ENCODE measurements at regions not wholly inside any gene's neighbourhood (a gene's known extent, or its start where the extent isn't known, plus 50 kb on each side); places are given as distances from the start of the nearest gene placed in this dataset.
"Not testable (repeated sequence)": the region's sequence is repeated elsewhere in the genome, so short reads cannot be mapped to it uniquely, and the experiment has no call there.

DNA sequence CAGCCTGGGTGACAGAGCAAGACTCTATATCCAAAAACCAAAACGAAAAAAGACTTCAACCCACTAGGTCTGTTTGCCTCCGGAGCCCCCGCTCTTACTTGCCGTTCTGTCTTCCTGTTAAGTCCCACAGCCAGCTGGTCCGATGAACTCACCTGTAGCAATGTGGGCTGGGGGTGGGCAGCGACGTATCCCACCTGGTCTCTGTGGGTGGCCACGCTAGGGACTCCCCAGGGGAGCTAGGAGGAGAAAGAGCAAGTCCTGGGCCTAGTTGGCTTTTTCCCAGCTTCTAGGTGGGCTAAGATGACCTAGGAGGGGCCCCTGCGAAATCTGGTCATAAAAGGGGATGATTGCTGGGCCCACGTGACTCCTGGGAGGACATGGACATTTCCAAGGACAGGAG is 166.0 kb upstream of the KCNG1 start:
- DNase-seq (ENCODE audit: low read depth in 2 of 2), result no peak

DNA sequence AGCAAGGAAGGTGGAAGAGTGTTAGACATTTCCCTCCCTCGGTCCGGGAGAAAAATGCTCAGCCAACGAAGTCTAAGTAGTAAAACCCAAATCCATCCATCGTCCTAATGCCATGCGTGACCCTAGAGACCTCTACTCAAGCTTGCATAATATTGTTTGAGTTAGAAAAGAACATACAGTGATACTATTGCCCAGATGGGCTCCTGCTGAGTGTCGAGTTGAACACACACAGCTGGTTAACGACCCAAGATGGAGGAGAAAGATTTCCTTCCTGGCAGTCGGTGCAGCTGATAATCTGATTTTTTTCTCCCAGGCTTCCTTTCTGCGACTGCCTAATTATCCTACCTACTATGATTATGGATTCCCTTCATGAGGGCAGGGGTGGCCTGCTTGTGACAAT is 164.4 kb upstream of the KCNG1 start:
- DNase-seq (ENCODE audit: low read depth in 2 of 2), result no peak

DNA sequence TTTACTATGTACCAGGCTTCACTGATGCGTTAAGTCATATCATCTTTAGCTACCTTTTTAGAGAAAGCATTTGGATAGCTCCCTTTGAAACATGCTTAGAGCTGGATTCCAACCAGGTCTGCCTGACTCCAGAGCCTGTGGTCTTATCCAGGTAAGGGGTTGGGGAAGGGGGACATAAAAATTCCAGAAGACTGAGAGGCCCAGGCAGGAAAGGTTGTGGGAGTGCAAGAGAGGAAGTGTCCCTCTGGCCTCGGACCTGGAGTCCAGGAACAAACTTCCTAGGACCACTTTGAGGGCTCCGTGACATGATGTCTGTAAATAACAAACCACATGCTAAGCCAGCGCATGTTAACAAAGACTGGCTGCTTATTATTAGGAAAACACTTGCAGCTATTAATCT is 163.0 kb upstream of the KCNG1 start:
- no peak for DNase-seq (ENCODE audit: low read depth in 2 of 2)

DNA sequence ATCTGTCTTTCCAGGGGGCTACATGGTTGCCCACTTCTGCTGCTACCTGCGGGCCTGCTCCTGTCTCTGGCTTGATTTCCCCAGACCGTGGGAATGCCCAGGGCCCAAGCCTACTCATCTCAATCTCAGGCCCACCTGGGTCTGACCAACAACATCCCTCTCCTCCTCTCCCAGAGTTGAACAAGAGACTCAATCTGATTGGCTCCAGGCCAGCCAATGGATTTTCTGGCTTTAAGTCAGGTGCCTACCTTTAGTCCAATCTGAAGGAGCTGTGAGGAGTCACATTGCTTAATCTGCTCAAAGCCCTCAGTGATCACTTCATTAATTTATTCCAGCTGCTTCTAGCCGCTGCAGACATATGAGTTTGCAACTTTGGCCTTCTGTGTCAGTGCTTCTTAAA is 162.4 kb upstream of the KCNG1 start:
- DNase-seq (ENCODE audit: low read depth in 2 of 2), result no peak

DNA sequence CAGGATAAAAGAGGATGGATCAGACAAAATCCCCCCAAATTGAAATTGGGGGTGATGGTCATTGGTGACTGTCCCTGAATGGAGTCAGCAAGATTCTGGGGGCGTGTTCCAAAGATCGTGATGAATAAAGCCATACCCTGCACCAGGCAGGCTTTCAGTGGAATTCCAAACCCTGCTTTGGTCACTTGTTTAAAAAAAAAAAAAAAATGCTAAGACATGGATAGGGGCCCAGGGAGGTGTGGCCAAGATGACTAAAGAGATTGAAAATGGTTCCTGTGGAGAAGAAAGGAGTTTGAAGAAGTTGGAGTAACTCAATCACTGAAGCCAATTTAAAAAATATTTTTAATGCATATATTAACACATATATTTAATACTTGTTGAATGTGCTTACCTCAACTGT is 161.4 kb upstream of the KCNG1 start:
- DNase-seq (ENCODE audit: low read depth in 2 of 2), result no peak

DNA sequence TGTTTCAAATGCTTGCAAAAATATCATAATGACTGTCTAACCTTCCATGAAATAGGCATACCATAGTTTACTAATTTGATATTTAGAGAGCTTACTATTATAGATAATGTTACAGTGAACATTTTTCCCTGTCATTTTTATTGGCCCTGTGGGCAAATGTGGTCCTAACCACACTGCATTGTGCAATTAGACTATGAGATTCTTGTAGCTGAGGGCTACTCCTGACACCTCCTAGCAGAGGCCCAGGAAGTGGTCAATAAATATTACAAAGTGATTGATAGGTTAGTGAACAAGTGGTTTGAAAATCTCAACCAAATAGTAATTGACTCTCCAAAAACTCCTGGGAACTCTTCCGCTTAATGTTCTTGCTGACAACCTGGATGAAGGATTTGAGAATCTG is 160.5 kb upstream of the KCNG1 start:
- DNase-seq (ENCODE audit: low read depth in 2 of 2), result no peak

DNA sequence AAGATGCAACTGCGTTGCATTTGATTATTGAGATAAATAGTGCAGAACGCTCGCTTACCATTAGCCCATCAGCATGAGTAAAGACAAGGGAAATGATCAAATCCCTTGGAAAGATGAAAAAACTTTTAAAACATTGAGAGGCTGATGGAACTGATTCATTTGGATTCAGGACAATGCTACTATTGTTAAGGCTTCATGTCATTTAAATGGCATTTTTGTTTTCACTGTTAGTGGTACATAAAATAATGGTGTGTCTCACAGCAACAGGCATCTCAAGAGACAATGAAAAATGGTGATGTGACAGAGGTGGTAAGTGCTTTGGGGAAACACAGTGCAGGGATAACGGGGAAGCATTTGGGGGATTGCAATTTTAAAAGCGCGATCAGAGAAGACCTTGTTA is 159.7 kb upstream of the KCNG1 start:
- DNase-seq (ENCODE audit: low read depth in 2 of 2), result no peak

DNA sequence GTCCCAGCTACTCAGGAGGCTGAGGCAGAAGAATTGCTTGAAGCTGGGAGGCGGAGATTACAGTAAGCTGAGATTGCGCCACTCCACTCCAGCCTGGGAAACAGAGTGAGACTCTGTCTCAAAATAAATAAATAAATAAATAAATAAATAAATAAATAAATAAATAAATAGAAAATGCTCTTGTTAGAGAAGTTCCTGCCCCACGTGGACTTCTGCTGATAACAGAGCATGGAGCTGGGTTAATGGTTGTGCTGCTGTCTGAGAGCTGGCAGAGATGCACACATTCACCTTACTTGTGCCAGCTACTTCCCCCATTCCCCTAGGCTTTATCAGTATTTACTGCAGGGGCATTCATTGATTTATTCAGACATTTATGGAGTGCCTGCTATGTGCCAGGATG is 155.2 kb upstream of the KCNG1 start:
- no peak for DNase-seq (ENCODE audit: low read depth in 2 of 2)

DNA sequence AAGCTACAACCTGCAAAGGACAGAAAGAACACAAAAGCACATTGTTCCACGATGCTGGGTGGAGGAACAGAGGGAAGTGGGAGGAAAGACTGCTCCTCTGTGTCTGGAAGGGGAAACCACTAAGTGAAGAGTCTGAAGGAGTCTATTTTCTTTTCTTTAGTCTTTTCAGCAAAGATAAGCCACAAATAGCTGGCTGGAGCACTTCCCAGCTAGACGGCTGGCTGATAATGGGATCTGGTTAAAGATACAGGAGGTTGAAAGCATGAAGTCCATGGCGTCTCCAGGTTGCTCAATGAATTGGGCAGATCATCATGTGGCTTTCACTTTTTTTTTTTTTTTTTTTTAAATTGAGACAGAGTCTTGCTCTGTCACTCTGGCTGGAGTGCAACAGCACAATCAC is 154.0 kb upstream of the KCNG1 start:
- no peak for DNase-seq (ENCODE audit: low read depth in 2 of 2)

DNA sequence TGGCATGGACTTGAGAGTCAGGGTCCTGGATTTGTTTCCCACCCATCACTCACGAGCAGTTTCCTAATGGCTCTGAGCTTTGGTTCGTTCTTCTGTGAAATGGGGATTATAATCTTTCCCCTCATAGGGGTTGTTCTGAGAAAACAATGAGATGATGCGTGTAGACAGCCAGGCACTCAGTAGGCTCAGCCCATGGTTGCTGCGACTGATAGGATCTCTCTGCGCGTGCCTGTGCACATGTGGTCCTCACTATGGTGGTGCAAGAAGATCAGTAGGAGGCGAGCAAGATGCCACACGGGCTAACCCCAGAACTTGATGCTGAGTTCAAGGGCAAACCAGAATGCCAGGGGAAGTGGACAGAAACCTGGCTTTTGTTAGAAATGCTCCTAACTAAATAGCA is 153.5 kb upstream of the KCNG1 start:
- no peak for DNase-seq (ENCODE audit: low read depth in 2 of 2)

DNA sequence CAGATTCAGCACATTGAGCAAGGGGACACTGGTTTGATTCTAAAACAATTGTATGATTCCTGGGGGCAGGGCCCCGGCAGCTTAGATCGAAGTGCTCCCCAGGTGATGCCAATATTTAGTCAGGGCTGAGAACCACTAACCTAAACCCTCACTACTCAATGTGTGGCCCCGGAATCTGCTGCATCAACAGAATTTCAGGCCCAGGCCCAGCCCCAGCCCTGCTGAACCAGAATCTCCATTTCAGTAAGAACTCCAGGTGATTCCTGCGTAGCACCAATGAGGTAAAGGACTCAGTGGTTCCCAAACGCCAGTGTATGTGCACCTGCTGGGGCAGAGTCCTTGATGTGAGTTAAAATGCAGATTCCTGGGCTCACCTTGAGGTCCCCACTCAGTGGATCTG is 152.8 kb upstream of the KCNG1 start:
- no peak for DNase-seq (ENCODE audit: low read depth in 2 of 2)

DNA sequence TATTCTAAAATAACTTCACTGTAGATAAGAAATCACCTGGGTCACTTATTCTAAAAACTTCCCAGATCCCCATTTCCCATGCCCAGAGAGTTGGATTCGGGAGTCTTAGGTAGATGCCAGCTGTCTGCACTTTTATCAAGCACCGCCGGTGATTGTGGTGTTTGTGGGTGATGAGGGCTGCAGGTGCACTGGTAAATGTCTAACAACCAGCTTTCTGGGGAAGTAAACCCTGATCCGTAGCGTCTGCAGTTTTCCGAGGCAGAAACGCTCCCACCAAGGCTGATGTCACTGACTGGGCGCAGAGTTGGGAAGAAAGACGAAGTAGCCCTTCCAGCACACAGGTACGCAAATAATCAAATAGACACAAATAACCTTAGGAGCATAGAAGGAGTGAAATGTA is 152.2 kb upstream of the KCNG1 start:
- DNase-seq (ENCODE audit: low read depth in 2 of 2), result no peak

DNA sequence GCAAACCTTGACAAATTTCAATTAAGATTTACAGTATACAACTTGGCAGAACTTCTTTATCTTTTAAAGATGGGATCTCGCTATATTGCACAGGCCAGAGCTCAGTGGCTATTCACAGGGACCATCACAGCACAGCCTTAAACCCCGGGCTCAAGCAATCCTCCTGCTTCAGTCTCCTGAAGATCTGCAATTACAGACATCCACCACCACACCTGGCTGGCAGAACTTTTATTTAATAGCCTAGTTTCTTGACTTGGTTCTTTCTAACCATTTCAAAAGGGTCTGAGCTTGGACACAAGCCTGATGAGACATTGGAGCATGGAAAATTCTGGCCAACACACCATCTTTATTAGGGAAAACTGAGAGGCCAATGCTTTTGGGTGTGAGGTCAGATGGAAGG is 151.6 kb upstream of the KCNG1 start:
- DNase-seq (ENCODE audit: low read depth in 2 of 2), result no peak

DNA sequence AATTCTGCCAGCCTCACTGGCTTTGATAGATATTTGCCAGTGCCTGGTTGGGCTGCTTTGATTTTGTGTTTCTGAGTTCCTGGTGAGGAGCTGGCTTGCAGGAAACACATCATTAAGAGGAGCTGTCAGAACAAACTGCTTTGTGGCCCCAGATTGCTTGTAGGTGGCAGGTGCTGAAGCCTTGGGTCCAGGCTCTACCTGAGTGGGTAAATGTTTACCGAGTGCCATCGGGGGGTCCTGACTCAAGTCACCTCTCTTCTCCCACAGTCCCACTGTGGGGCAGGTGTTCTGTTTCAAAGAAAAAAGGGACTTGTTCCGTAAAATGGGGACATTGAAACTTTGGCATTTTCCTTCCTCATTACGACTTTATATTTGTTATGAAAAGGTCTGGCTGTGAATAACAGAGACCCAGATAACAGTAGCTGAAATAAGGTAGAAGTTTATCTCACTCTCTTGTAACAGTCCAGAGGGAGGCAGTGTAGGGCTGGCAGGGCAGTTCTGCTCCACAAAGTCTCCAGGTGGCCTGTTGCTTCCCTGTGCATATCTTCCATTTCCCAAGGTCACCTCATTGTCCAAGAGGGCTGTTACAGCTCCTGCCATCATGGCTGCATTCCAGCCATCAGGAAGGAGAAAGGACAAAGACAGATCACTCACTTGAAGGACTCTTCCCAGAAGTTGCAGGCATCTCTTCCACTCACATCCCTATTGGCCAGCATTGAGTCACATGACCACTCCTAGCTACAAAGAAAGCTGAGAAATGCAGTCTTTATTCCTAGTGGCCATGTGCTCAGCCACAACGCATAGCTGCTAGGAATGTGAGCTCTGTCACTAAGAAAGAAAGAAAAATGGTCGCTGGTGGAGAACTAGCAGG is 149.9 kb upstream of the KCNG1 start:
- DNase-seq (ENCODE audit: low read depth in 2 of 2), result no peak

DNA sequence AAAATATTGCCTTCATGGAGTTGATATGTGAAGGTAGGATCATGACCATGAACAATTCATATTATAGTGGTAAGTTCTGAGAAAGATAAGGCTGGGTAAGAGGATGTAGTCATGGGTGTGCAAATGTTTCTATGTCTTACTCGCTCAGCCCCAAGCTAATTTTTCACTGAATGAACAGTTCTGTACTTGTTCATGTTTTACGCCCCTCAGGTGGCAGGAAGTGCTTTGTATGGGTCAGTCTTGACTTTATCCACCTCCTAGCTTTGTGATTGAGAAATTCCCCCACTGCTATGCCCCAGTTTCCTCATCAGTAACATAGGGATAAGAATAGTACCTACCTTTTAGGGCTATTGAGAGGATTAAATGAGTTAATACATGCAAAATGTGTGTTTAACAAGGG is 148.2 kb upstream of the KCNG1 start:
- DNase-seq (ENCODE audit: low read depth in 2 of 2), result no peak

DNA sequence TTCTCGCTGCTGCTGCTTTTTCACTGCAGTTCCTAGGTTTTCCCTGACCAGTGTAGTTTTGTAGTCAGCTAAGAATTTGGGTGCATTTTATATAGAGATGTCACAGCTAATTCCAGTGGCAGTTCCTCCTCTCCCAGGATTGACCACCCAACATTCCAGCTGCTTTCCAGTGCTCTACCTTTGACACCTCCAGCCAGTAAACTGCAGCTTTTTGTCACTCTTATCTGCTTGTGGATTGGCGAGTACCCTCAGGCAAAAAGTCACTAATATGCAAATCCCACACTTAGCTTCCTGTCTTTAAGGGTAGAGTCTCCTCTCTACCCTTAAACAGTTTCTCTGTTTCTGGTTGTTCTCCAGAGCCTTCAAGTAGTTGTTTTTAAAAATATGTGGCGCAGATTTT is 146.9 kb upstream of the KCNG1 start:
- no peak for DNase-seq (ENCODE audit: low read depth in 2 of 2)

DNA sequence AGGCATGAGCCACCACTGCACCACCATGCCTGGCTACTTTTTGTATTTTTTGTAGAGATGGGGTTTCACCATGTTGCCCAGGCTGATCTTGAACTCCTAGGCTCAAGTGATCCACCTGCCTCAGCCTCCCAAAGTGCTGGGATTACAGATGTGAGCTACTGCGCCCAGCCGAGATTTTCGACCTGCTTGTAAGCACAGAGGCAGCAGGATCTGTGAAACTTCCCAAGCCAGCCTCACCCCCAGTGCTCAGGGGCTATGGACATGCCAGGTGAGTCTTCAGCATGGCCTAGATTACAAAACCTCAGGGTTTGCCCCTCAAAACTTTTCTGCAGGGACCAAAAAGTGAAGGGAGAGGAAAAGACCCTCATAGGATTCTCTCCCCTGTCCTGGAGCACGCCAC is 145.0 kb upstream of the KCNG1 start:
- not testable (repeated sequence) for DNase-seq (ENCODE audit: low read depth in 2 of 2)

DNA sequence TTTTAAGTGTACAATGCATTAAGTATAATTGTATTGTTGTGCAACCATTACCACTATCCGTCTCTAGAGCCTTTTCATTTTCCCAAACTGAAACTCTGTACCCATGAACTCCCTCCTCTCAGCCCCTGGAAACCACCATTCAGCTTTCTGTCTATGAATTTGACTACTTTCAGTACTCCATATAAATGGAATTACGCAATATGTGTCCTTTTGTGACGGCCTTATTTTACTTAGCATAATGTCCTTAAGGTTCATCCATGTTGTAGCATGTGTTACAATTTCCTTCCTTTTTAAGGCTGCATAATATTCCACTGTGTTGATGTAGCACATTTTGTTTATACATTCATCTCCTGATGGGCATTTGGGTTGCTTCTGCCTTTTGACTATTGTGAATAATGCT is 143.6 kb upstream of the KCNG1 start:
- DNase-seq (ENCODE audit: low read depth in 2 of 2), result no peak

DNA sequence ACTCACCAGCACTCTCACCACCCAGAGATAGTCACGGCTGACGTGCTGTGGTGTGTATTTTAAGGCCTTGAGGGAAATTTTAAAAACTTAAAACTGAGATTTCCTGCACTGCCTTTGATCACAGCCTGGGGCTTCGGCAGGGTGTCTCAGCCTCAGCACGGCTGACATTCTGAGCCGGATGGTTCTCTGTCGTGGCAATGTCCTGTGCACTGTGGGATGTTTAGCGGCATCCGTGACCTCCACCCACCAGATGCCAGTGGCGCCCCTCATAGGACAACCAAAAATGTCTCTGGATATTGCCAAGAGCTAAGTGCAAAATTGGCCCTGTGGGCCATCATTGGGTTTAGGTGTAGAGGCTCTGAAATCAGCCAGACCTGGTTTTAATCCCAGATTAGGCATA is 142.2 kb upstream of the KCNG1 start:
- DNase-seq (ENCODE audit: low read depth in 2 of 2), result no peak

DNA sequence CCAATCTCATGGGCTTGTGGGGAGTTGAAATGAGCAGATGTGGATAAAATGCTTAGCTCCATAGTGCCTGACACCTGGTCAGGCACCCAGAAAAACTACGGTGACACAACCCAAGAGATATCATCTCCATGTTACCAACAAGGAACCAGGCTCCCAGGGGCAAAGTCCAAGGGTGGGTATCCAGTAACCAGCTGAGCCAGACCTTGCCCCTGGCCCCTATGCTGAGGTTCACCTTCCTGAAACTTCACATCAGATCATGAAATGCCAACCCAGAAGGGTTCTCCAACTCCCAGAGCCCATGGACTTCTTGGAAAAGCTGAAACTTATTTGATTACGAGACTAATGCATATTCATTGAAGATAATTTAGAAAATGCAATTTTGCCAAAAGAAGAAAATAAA is 141.8 kb upstream of the KCNG1 start:
- DNase-seq (ENCODE audit: low read depth in 2 of 2), result no peak

DNA sequence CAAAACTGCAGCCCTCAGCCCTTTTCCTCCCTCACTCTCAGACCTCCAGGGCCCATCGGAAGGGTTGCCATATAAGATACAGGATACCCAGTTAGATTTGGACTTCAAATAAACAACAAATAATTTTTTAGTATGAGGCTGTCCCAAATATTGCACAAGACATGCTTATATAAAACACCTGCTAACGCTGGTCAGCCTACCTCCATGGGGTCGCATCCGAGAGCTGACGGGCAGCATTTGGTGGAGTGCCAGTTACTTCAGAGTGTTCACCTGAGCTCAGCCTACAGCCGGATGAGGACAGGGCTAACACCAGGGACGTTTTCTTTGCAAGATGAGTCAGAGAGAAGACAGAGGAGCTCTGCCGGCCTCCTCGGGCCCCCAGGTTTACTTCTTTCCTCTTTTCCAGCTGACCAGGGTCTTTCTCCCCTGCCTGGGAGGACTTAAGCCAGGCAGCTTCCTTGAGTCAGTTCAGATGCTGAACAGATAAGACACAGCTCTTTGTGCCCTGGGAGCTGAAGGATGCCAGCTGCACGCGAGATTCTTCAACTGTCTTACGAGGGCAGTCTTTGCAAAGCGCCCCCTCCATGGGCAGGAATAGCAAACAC is 141.2 kb upstream of the KCNG1 start:
- no peak for DNase-seq (ENCODE audit: low read depth in 2 of 2)

DNA sequence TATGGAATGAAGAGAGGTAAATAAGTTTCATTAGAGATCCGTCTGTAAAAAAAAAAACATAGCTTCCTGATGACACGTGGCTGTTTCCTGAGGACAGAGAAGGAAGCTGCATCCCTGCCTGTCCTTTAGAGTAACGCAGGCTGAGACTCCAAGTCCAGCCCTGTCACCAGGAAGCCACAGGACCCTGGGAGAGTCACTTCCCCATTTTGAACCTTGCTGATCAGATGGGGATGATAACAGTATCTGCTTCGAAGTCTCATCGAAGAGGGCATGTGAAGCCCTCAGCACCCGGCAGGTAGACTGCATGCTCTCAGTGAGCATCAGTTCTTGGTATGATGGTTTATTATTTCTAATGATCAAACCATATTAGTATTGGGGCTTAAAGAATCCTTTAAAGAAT is 139.1 kb upstream of the KCNG1 start:
- DNase-seq (ENCODE audit: low read depth in 2 of 2), result no peak

DNA sequence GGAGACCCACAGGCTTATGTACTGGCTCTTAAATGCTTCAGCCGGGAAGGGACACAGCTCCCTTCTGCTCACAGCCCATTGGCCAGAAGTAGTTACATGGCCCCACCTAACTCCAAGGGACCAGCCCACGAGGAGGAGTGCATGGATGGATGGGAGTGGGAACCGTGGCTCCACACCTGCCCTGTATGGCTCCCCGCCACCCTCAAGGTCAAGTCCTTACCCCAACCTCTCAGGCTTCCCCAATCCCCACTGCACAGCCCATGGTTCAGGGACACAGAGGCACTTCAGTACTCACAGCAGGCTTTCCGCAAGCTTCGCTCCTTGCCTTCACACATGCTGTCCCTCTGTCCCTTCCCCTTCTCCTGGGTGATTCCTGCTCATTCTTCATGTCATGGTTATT is 137.9 kb upstream of the KCNG1 start:
- no peak for DNase-seq (ENCODE audit: low read depth in 2 of 2)

DNA sequence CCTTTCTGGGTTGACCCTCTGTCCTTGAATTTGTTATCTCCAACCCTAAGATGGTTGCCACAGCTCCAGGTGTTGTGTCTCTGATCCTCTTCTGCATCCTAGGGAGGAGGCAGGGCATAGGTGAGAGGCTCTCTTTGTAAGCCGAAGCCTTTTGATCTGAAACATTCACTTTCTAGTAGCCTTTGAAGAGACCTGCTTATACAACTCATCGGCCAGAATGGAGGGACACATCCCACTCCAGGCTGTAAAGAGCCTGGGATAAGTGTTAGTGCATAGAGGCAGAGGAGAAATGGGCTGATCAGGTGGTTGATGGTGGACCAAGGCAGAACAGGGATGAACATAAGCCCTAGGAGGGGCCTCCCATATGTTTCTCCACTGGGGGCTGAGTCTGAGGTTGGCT is 137.1 kb upstream of the KCNG1 start:
- DNase-seq (ENCODE audit: low read depth in 2 of 2), result no peak
